ENCODE measurements at regions not wholly inside any gene's neighbourhood (a gene's known extent, or its start where the extent isn't known, plus 50 kb on each side); places are given as distances from the start of the nearest gene placed in this dataset.

GRCh38 chr3:96706509-96706908 lies 107.9 kb upstream of the EPHA6 start:
- no peak for TF ChIP-seq CTCF (IDR thresholded peaks at IDR 0.05)
- no peak for TF ChIP-seq POLR2A (IDR thresholded peaks at IDR 0.05)

Measured in esophagus squamous epithelium (tissue), 4 donors.